ENCODE measurements at regions not wholly inside any gene's neighbourhood (a gene's known extent, or its start where the extent isn't known, plus 50 kb on each side); places are given as distances from the start of the nearest gene placed in this dataset.

- H3K27ac ChIP-seq, result no peak overlapping the region
- TF ChIP-seq CTCF (IDR thresholded peaks at IDR 0.05) (no peak), ZFX (IDR thresholded peaks at IDR 0.05; ENCODE audit: borderline replicate concordance) (no peak)
Measured at GRCh38 chr5:167779644-167780043, 511.8 kb upstream of the WWC1 start.

- TF ChIP-seq CTCF (IDR thresholded peaks at IDR 0.05) (no peak), ZFX (IDR thresholded peaks at IDR 0.05; ENCODE audit: borderline replicate concordance) (no peak)
- H3K27ac ChIP-seq, result no peak overlapping the region
Measured at GRCh38 chr5:167780177-167780576, 511.3 kb upstream of the WWC1 start.

- H3K27ac ChIP-seq, result no peak overlapping the region
- TF ChIP-seq CTCF (IDR thresholded peaks at IDR 0.05) (no peak), ZFX (IDR thresholded peaks at IDR 0.05; ENCODE audit: borderline replicate concordance) (no peak)
Measured at GRCh38 chr5:167783145-167783817, 508.2 kb upstream of the WWC1 start.

- no peak overlapping the region for H3K27ac ChIP-seq
- TF ChIP-seq ZFX (IDR thresholded peaks at IDR 0.05; ENCODE audit: borderline replicate concordance), result no peak
- no peak for TF ChIP-seq CTCF (IDR thresholded peaks at IDR 0.05)
Measured at GRCh38 chr5:167785106-167785505, 506.3 kb upstream of the WWC1 start.

GRCh38 chr5:167785901-167786300 lies 505.5 kb upstream of the WWC1 start:
- no peak for TF ChIP-seq CTCF (IDR thresholded peaks at IDR 0.05)
- no peak overlapping the region for H3K27ac ChIP-seq

GRCh38 chr5:167786871-167787578 lies 504.4 kb upstream of the WWC1 start:
- no peak for TF ChIP-seq CTCF (IDR thresholded peaks at IDR 0.05)
- no peak for TF ChIP-seq ZFX (IDR thresholded peaks at IDR 0.05; ENCODE audit: borderline replicate concordance)

GRCh38 chr5:167790045-167790444 lies 501.4 kb upstream of the WWC1 start:
- TF ChIP-seq CTCF (IDR thresholded peaks at IDR 0.05) (no peak), ZFX (IDR thresholded peaks at IDR 0.05; ENCODE audit: borderline replicate concordance) (no peak)
- no peak overlapping the region for H3K27ac ChIP-seq

More at GRCh38 chr5:167786871-167787578, 504.4 kb upstream of the WWC1 start:
- H3K27ac ChIP-seq, result no peak overlapping the region
